Neural cell (in vitro differentiated cells): ENCODE measurements at regions not wholly inside any gene's neighbourhood (a gene's known extent, or its start where the extent isn't known, plus 50 kb on each side); places are given as distances from the start of the nearest gene placed in this dataset.

ENCODE experiments used
- H2AFZ ChIP-seq: fragments of 200-600, 300-800 bp; sonication (generic), shearing (Covaris generic); 2 replicates; pipeline ENCODE4 v1.6.0; 2014; ENCODE audit warnings: low read depth, mild to moderate bottlenecking, antibody characterized with exemption, low read length, moderate library complexity
- H3F3A ChIP-seq: fragments of 200-600 bp; shearing (Covaris generic); 2 replicates; pipeline ENCODE4 v1.6.1; 2016; ENCODE audit warnings: mild to moderate bottlenecking, moderate library complexity, mixed read lengths, antibody characterized with exemption, low read length; ENCODE audit not compliant: insufficient read depth, poor library complexity, severe bottlenecking
- H3K27ac ChIP-seq: fragments of 200-600, 300-800 bp; sonication (generic), shearing (Covaris generic); 2 replicates; pipeline ENCODE4 v1.5.1; 2014; ENCODE audit warnings: mild to moderate bottlenecking, low read length, moderate library complexity
- H3K27me3 ChIP-seq: fragments of 300-800, 200-600 bp; sonication (generic), shearing (Covaris generic); 2 replicates; pipeline ENCODE4 v1.6.0; 2014; ENCODE audit warnings: mild to moderate bottlenecking, low read depth, low read length, moderate library complexity; ENCODE audit not compliant: insufficient read depth
- H3K36me3 ChIP-seq: fragments of 300-800, 200-600 bp; sonication (generic), shearing (Covaris generic); 2 replicates; pipeline ENCODE4 v1.5.1; 2014; ENCODE audit warnings: mild to moderate bottlenecking, antibody characterized with exemption, low read length, moderate library complexity; ENCODE audit not compliant: insufficient read depth
- H3K4me2 ChIP-seq: fragments of 300-800, 200-600 bp; sonication (generic), shearing (Covaris generic); 2 replicates; pipeline ENCODE4 v1.6.0; 2014; ENCODE audit warnings: mild to moderate bottlenecking, low read length
- H3K4me3 ChIP-seq: fragments of 300-800, 200-600 bp; sonication (generic), shearing (Covaris generic); 2 replicates; pipeline ENCODE4 v1.5.1; 2014; ENCODE audit warnings: mild to moderate bottlenecking, low read length, moderate library complexity
- H3K79me2 ChIP-seq: fragments of 200-600 bp; shearing (Covaris generic); replicated peaks from 2 replicates; pipeline ENCODE4 v1.6.0; 2014; ENCODE audit warnings: mild to moderate bottlenecking, low read length, moderate library complexity; ENCODE audit not compliant: insufficient read depth
- H3K9ac ChIP-seq: fragments of 300-800, 200-600 bp; sonication (generic), shearing (Covaris generic); 2 replicates; pipeline ENCODE4 v1.6.1; 2016; ENCODE audit warnings: mild to moderate bottlenecking, low read length, mixed read lengths
- H3K9me2 ChIP-seq: fragments of 200-600 bp; shearing (Covaris generic); 2 replicates; pipeline ENCODE4 v1.6.1; 2016; ENCODE audit warnings: mild to moderate bottlenecking, low read length, mixed read lengths; ENCODE audit not compliant: insufficient read depth
- H3K9me3 ChIP-seq: fragments of 200-600, 300-800 bp; sonication (generic), shearing (Covaris generic); 2 replicates; pipeline ENCODE4 v1.6.1; 2016; ENCODE audit warnings: mild to moderate bottlenecking, mixed run types, low read length, moderate library complexity, mixed read lengths
- H4K20me1 ChIP-seq: fragments of 200-600 bp; shearing (Covaris generic); 2 replicates; pipeline ENCODE4 v1.6.1; 2016; ENCODE audit warnings: mild to moderate bottlenecking, mixed run types; ENCODE audit not compliant: insufficient read depth
- EZH2 ChIP-seq: fragments of 200-600, 300-800 bp; shearing (Covaris generic), sonication (generic); IDR thresholded peaks from 2 replicates; pipeline ENCODE4 v1.6.1; 2014; ENCODE audit warnings: antibody characterized with exemption, low read length, borderline replicate concordance, mild to moderate bottlenecking; ENCODE audit not compliant: insufficient read depth, poor library complexity, severe bottlenecking
- MXI1 ChIP-seq: fragments of 450-650 bp; conservative IDR thresholded peaks from 2 replicates; pipeline ENCODE4 v1.6.1; 2014; ENCODE audit warnings: antibody characterized with exemption, mild to moderate bottlenecking; ENCODE audit not compliant: poor library complexity, severe bottlenecking
- RAD21 ChIP-seq: fragments of 450-650 bp; conservative IDR thresholded peaks from 2 replicates; pipeline ENCODE4 v1.6.1; 2014; ENCODE audit warnings: antibody characterized with exemption, mild to moderate bottlenecking, moderate library complexity
- SMC3 ChIP-seq: fragments of 450-650 bp; conservative IDR thresholded peaks from 2 replicates; pipeline ENCODE4 v1.6.1; 2014; ENCODE audit warnings: antibody characterized with exemption, mild to moderate bottlenecking, moderate library complexity; ENCODE audit not compliant: poor library complexity
- TAF1 ChIP-seq: IDR thresholded peaks from 2 replicates; pipeline ENCODE4 v1.6.1; 2012; ENCODE audit warnings: low read depth
- small RNA-seq, 3 experiments: library from RNA; depleted of rRNA; stranded (forward); fragments of <200 nt; gene quantifications; one replicate each; pipeline ENCODE3, GENCODE V24; 2012
- TF ChIP-seq, protein P1 (sequence below): IDR thresholded peaks from 2 replicates; pipeline ENCODE4 v1.6.1; 2012; ENCODE audit warnings: borderline replicate concordance

DNA sequence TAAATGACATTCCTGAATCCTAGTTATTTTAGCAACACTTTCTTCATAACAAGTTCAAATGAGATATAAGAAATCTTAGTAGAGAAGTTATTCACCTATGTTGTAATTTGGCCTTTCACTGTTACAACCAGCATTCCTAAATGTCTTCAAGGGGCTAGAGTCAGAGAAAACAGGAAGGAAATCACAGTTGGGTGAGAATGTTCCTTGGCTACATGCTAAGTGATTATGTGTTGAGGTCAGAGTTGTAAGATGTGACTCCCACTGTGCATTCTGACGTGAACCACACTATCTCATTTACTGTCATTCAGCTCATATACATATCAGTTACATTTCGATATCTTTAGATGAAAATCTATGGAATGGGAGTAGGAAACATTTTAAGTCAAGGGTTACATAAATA is 51.0 kb upstream of the MLIP start:
- Histone ChIP-seq H3K27ac (no peak overlapping the region), H3K4me3 (no peak overlapping the region), H3K9me2 (no peaks in the 10 kb centered on the region), H3F3A (no peaks in the 10 kb centered on the region), H3K27me3 (no peaks in the 10 kb centered on the region), H2AFZ (no peak overlapping the region), H3K9me3 (no peaks in the 10 kb centered on the region), H3K79me2 (no peaks in the 10 kb centered on the region), H3K9ac (no peak overlapping the region), H4K20me1 (no peaks in the 10 kb centered on the region), H3K36me3 (no peaks in the 10 kb centered on the region), H3K4me2 (no peak overlapping the region)
- no peak for TF ChIP-seq SMC3
- no peak for TF ChIP-seq EZH2
- no peak for TF ChIP-seq TAF1
- no peak for TF ChIP-seq RAD21
- no peak for TF ChIP-seq MXI1
- TF ChIP-seq, protein P1, sequence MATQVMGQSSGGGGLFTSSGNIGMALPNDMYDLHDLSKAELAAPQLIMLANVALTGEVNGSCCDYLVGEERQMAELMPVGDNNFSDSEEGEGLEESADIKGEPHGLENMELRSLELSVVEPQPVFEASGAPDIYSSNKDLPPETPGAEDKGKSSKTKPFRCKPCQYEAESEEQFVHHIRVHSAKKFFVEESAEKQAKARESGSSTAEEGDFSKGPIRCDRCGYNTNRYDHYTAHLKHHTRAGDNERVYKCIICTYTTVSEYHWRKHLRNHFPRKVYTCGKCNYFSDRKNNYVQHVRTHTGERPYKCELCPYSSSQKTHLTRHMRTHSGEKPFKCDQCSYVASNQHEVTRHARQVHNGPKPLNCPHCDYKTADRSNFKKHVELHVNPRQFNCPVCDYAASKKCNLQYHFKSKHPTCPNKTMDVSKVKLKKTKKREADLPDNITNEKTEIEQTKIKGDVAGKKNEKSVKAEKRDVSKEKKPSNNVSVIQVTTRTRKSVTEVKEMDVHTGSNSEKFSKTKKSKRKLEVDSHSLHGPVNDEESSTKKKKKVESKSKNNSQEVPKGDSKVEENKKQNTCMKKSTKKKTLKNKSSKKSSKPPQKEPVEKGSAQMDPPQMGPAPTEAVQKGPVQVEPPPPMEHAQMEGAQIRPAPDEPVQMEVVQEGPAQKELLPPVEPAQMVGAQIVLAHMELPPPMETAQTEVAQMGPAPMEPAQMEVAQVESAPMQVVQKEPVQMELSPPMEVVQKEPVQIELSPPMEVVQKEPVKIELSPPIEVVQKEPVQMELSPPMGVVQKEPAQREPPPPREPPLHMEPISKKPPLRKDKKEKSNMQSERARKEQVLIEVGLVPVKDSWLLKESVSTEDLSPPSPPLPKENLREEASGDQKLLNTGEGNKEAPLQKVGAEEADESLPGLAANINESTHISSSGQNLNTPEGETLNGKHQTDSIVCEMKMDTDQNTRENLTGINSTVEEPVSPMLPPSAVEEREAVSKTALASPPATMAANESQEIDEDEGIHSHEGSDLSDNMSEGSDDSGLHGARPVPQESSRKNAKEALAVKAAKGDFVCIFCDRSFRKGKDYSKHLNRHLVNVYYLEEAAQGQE = no peak

Small RNA genes in the stretch of these regions (small RNA-seq; reads per million reads assigned to genes)
- gene ERHP2 = 0 reads per million in 3 experiments
